ENCODE measurements at regions not wholly inside any gene's neighbourhood (a gene's known extent, or its start where the extent isn't known, plus 50 kb on each side); places are given as distances from the start of the nearest gene placed in this dataset.

GRCh38 chrX:119181491-119181890 is 53.9 kb upstream of the KIAA1210 start:
- DNase-seq (ENCODE audit: low read depth, low spot score), result peak; percentile 62

GRCh38 chrX:119186194-119186593 is 49.9 kb upstream of the PGRMC1 start:
- DNase-seq (ENCODE audit: low read depth, low spot score), result no peak
